Thoracic aorta (tissue), 2 donors: ENCODE measurements at regions not wholly inside any gene's neighbourhood (a gene's known extent, or its start where the extent isn't known, plus 50 kb on each side); places are given as distances from the start of the nearest gene placed in this dataset.

Source experiments
- ATAC-seq: fragments of 150-250 bp; one replicate; pipeline ENCODE4 v1.8.0; 2017; ENCODE audit warnings: low read depth; ENCODE audit not compliant: insufficient number of reproducible peaks, low FRiP score
- DNase-seq: peaks from one replicate; pipeline ENCODE4 v3.0.0-alpha.2; 2020; ENCODE audit warnings: low spot score
- H3K27ac ChIP-seq, 2 donors: fragments of 200-600 bp; sonication (generic); 1 replicate in 1 of 2; 2 replicates in 1 of 2; pipeline ENCODE4 v1.5.1; 2016; ENCODE audit warnings: mild to moderate bottlenecking in 2 of 2, moderate library complexity in 2 of 2
- H3K27me3 ChIP-seq: fragments of 200-600 bp; sonication (generic); replicated peaks from 2 replicates; pipeline ENCODE4 v1.6.0; 2016; ENCODE audit warnings: mild to moderate bottlenecking; ENCODE audit not compliant: insufficient read depth
- H3K36me3 ChIP-seq: fragments of 200-600 bp; sonication (generic); one replicate; pipeline ENCODE4 v1.5.1; 2016
- H3K4me1 ChIP-seq, 2 donors: fragments of 200-600 bp; sonication (generic); 1 replicate in 1 of 2; 2 replicates in 1 of 2; pipeline versions ENCODE4 v1.5.1 to v1.6.0; 2016; ENCODE audit warnings: low read depth in 2 of 2, mild to moderate bottlenecking in 1 of 2; ENCODE audit not compliant: control insufficient read depth in 1 of 2
- H3K4me3 ChIP-seq: fragments of 200-600 bp; sonication (generic); 2 replicates; pipeline ENCODE4 v1.5.1; 2016; ENCODE audit warnings: mild to moderate bottlenecking
- H3K9me3 ChIP-seq: fragments of 200-600 bp; sonication (generic); 2 replicates; pipeline ENCODE4 v1.5.1; 2016
- CTCF ChIP-seq: fragments of 200-600 bp; sonication (generic); IDR thresholded peaks from one replicate; pipeline ENCODE4 v1.5.1; 2019; ENCODE audit warnings: antibody characterized with exemption

GRCh38 chr2:235416858-235417499 is 76.9 kb upstream of the AGAP1 start:
- H3K4me1 ChIP-seq, result no peaks in the 10 kb centered on the region
- no peak overlapping the region for H3K27ac ChIP-seq
- DNase-seq (no peak), ATAC-seq (no peak)
- H3K9me3 ChIP-seq, result no peaks in the 10 kb centered on the region
- no peak overlapping the region for H3K4me3 ChIP-seq
- H3K36me3 ChIP-seq, result no peaks in the 10 kb centered on the region
- no peaks in the 10 kb centered on the region for H3K27me3 ChIP-seq
- TF ChIP-seq CTCF, result no peak

DNA sequence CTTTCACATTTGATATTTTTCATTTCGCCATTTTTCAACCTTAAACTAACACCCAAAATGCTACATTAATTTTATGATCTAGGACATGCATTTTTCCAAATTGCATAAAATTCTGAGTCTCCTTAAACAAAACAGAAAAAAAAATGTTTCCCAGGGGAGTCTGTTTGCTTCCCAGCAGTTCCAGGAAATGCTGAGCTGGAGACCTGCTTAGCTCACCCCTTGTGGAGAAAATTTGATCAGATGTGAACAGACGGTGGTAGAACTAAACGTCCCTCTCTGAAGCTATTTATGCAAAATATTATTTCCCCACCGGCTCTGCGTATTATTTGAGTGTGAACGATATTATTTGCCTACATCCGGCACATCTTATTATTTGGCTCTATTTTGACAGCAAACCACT is 74.9 kb upstream of the AGAP1 start:
- no peak overlapping the region for H3K4me3 ChIP-seq

GRCh38 chr2:235419996-235420395 is 73.8 kb upstream of the AGAP1 start:
- Histone ChIP-seq H3K9me3 (no peaks in the 10 kb centered on the region), H3K4me3 (no peak overlapping the region), H3K36me3 (no peaks in the 10 kb centered on the region), H3K4me1 (no peaks in the 10 kb centered on the region), H3K27ac (no peak overlapping the region), H3K27me3 (no peaks in the 10 kb centered on the region)
- TF ChIP-seq CTCF, result no peak
- DNase-seq, result no peak
- ATAC-seq, result no peak

More for the DNA sequence above, 74.9 kb upstream of the AGAP1 start:
- no peak overlapping the region for H3K27ac ChIP-seq
- no peaks in the 10 kb centered on the region for H3K4me1 ChIP-seq
- no peak for TF ChIP-seq CTCF
- no peaks in the 10 kb centered on the region for H3K27me3 ChIP-seq
- ATAC-seq, result no peak
- H3K9me3 ChIP-seq, result no peaks in the 10 kb centered on the region
- no peaks in the 10 kb centered on the region for H3K36me3 ChIP-seq
- DNase-seq, result no peak

DNA sequence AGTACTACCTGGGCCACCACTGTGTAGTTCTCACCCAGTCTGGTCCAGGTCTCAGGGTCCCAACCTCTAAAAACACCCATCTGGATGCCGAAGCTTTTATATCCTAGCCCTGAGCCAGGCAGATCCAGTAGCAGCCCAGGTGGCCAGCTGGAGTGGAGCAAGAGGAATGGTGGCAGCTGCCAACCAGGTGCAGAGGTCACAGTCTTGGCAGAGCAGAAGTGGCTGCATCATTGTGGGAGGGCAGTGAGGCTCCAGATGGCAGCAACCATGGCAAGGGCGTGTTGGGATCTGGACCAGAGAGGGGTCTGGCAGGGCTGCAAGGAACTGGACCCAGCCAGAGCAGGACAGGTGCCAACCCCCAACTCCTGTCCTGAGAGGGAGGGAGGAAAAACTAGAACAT is 72.2 kb upstream of the AGAP1 start:
- Histone ChIP-seq H3K9me3 (no peaks in the 10 kb centered on the region), H3K4me3 (no peak overlapping the region), H3K27ac (no peak overlapping the region), H3K36me3 (no peaks in the 10 kb centered on the region), H3K27me3 (no peaks in the 10 kb centered on the region), H3K4me1 (no peaks in the 10 kb centered on the region)
- no peak for TF ChIP-seq CTCF
- ATAC-seq, result no peak
- no peak for DNase-seq

GRCh38 chr2:235430366-235431083 is 63.3 kb upstream of the AGAP1 start:
- TF ChIP-seq CTCF, result no peak
- Histone ChIP-seq H3K36me3 (no peaks in the 10 kb centered on the region), H3K27me3 (no peaks in the 10 kb centered on the region), H3K4me3 (no peak overlapping the region), H3K4me1 (peaks cover 6 to 23% of the 10 kb centered on the region in 2 donors), H3K9me3 (no peaks in the 10 kb centered on the region), H3K27ac (no peak overlapping the region)
- no peak for DNase-seq
- no peak for ATAC-seq
